Fibroblast of lung (primary cell): ENCODE measurements at regions not wholly inside any gene's neighbourhood (a gene's known extent, or its start where the extent isn't known, plus 50 kb on each side); places are given as distances from the start of the nearest gene placed in this dataset.

Experiments used
- CTCF ChIP-seq, 2 donors: IDR thresholded peaks in 1 of 2; conservative IDR thresholded peaks in 1 of 2; 1 replicate in 1 of 2; 2 replicates in 1 of 2; pipeline ENCODE4 v1.5.1; 2011 to 2012; ENCODE audit warnings: low read length in 2 of 2, control low read depth in 1 of 2, inconsistent platforms in 1 of 2, low read depth in 1 of 2, mild to moderate bottlenecking in 1 of 2
- EZH2 ChIP-seq: IDR thresholded peaks from 2 replicates; pipeline ENCODE4 v1.5.1; 2012; ENCODE audit warnings: low read length, control low read depth, mild to moderate bottlenecking; ENCODE audit errors: missing control alignments

GRCh38 chr12:104815935-104816334, 142.2 kb downstream of the SLC41A2 start:
- TF ChIP-seq CTCF (conservative IDR thresholded peaks at IDR 0.05 in 1 of 2, IDR thresholded peaks at IDR 0.05 in 1 of 2; ENCODE audit: low read depth in 1 of 2, low read length in 2 of 2), result no peak
- TF ChIP-seq EZH2, result no peak
